ENCODE measurements at regions not wholly inside any gene's neighbourhood (a gene's known extent, or its start where the extent isn't known, plus 50 kb on each side); places are given as distances from the start of the nearest gene placed in this dataset.

DNA sequence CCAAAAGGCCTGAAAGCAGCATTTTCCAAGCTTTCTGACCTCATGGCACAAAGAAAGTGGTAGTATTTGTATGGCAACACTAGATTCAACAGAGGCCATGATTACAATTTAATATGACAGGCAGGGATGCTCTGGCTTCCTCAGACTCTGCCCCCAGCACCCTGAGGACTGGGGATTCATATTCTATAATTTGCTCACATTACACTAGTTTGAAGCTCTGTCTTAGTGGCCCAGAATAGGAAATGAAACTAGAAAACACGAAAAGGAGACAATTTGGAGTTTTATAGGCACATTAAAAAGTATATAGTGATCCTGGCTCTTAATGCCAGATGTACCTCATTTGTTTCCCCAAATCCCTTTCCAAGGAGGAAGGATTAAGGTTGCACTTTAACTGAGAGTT, 173.0 kb upstream of the STK17B start:
- TF ChIP-seq EZH2 (IDR thresholded peaks at IDR 0.05; ENCODE audit: low read depth, unreplicated experiment) (no peak), POLR2AphosphoS5 (IDR thresholded peaks at IDR 0.05; ENCODE audit: low read depth) (no peak)
- TF ChIP-seq, protein P1, sequence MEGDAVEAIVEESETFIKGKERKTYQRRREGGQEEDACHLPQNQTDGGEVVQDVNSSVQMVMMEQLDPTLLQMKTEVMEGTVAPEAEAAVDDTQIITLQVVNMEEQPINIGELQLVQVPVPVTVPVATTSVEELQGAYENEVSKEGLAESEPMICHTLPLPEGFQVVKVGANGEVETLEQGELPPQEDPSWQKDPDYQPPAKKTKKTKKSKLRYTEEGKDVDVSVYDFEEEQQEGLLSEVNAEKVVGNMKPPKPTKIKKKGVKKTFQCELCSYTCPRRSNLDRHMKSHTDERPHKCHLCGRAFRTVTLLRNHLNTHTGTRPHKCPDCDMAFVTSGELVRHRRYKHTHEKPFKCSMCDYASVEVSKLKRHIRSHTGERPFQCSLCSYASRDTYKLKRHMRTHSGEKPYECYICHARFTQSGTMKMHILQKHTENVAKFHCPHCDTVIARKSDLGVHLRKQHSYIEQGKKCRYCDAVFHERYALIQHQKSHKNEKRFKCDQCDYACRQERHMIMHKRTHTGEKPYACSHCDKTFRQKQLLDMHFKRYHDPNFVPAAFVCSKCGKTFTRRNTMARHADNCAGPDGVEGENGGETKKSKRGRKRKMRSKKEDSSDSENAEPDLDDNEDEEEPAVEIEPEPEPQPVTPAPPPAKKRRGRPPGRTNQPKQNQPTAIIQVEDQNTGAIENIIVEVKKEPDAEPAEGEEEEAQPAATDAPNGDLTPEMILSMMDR (conservative IDR thresholded peaks at IDR 0.05; ENCODE audit: low read depth in 2 of 2), result no peak
- TF ChIP-seq, protein P2, sequence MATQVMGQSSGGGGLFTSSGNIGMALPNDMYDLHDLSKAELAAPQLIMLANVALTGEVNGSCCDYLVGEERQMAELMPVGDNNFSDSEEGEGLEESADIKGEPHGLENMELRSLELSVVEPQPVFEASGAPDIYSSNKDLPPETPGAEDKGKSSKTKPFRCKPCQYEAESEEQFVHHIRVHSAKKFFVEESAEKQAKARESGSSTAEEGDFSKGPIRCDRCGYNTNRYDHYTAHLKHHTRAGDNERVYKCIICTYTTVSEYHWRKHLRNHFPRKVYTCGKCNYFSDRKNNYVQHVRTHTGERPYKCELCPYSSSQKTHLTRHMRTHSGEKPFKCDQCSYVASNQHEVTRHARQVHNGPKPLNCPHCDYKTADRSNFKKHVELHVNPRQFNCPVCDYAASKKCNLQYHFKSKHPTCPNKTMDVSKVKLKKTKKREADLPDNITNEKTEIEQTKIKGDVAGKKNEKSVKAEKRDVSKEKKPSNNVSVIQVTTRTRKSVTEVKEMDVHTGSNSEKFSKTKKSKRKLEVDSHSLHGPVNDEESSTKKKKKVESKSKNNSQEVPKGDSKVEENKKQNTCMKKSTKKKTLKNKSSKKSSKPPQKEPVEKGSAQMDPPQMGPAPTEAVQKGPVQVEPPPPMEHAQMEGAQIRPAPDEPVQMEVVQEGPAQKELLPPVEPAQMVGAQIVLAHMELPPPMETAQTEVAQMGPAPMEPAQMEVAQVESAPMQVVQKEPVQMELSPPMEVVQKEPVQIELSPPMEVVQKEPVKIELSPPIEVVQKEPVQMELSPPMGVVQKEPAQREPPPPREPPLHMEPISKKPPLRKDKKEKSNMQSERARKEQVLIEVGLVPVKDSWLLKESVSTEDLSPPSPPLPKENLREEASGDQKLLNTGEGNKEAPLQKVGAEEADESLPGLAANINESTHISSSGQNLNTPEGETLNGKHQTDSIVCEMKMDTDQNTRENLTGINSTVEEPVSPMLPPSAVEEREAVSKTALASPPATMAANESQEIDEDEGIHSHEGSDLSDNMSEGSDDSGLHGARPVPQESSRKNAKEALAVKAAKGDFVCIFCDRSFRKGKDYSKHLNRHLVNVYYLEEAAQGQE (IDR thresholded peaks at IDR 0.05; ENCODE audit: unreplicated experiment), result no peak

All from GM23338 (cell line).